ENCODE measurements at regions not wholly inside any gene's neighbourhood (a gene's known extent, or its start where the extent isn't known, plus 50 kb on each side); places are given as distances from the start of the nearest gene placed in this dataset.

DNA sequence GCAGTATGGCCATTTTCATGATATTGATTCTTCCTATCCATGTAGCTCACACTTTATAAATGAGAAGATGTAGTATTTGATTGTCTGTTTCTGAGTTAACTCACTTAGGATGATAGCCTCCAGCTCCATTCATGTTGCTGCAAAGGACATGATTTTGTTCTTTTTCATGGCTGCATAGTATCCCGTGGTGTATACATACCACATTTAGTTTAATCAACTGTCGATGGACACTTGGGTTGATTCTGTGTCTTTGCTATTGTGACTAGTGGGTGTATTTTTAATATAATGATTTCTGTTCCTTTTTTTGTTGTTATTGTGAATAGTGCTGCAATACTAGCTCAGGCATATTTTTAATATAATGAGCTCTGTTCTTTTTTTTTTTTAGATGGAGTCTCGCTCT is 560.3 kb upstream of the ZNF608 start:
- TF ChIP-seq POLR2A (IDR thresholded peaks at IDR 0.05; ENCODE audit: low read depth, low read length) (no peak), POLR2AphosphoS5 (IDR thresholded peaks at IDR 0.05; ENCODE audit: low read depth, low read length) (no peak), TAF1 (IDR thresholded peaks at IDR 0.05; ENCODE audit: borderline replicate concordance, low read depth, low read length) (no peak)

All from GM12892 (cell line).